ENCODE measurements at regions not wholly inside any gene's neighbourhood (a gene's known extent, or its start where the extent isn't known, plus 50 kb on each side); places are given as distances from the start of the nearest gene placed in this dataset. TPM values are rescaled to one million over a fixed set of nuclear protein-coding genes. Genes with fewer than 3 reads are reported as not detected.
A peak's percentile ranks its signal among the peaks of the same experiment; 100 is the strongest.

DNA sequence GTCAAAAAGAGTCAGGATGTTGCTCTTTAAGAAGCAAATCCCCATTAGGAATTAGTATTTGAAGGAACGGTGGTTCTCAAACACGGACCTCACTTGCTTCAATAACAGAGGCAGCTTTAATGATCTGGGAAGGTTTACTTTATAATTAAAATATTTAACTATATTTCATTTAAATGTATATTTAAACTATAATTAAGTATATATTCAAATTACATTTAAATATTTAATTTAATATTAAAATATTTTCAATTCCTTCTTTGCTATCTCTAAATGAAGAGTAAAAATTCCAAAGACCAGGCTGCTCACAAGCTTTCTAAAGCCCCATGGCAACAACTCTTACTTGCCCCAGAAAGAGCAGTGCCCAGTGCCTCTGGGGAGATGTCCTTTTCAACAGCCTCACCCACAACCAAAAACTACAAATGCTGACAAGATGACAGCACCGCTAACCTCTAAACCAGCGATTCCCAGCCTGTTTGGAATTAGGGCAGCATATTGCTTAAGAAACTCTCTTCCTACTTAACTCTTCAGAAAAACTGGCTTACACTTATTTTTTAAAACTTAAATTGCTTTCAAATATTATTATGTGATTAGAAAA, 62.9 kb upstream of the POU3F3 start:
- Mint-ChIP-seq H3K4me3 (peak overlapping the region; percentile 68), H3K27ac (peak overlapping the region; percentile 96), H3K27me3 (ENCODE audit: insufficient read depth, low read depth) (peaks cover 5% of the 10 kb centered on the region), H3K4me1 (peaks cover 78% of the 10 kb centered on the region), H3K36me3 (peaks cover 6% of the 10 kb centered on the region), H3K9me3 (peaks cover 10% of the 10 kb centered on the region)
- Histone ChIP-seq H3K27me3 (no peaks in the 10 kb centered on the region), H3K9me3 (ENCODE audit: low read depth) (no peaks in the 10 kb centered on the region), H3K4me1 (peaks cover 36% of the 10 kb centered on the region), H3K36me3 (no peaks in the 10 kb centered on the region), H2AFZ (replicated peaks) (no peak overlapping the region), H4K20me1 (ENCODE audit: low read depth) (no peaks in the 10 kb centered on the region), H3K4me2 (peak overlapping the region; percentile 58), H3K27ac (no peak overlapping the region), H3K9ac (no peak overlapping the region), H3K4me3 (no peak overlapping the region), H3K79me2 (ENCODE audit: low read depth) (no peaks in the 10 kb centered on the region), H3F3A (ENCODE audit: low read depth) (peaks cover 19% of the 10 kb centered on the region)
- peak; percentile 8 for DNase-seq (ENCODE audit: low spot score)
- TF ChIP-seq EZH2phosphoT487 (IDR thresholded peaks at IDR 0.05) (no peak), EZH2 (IDR thresholded peaks at IDR 0.05) (no peak)
- TF ChIP-seq, protein P1, sequence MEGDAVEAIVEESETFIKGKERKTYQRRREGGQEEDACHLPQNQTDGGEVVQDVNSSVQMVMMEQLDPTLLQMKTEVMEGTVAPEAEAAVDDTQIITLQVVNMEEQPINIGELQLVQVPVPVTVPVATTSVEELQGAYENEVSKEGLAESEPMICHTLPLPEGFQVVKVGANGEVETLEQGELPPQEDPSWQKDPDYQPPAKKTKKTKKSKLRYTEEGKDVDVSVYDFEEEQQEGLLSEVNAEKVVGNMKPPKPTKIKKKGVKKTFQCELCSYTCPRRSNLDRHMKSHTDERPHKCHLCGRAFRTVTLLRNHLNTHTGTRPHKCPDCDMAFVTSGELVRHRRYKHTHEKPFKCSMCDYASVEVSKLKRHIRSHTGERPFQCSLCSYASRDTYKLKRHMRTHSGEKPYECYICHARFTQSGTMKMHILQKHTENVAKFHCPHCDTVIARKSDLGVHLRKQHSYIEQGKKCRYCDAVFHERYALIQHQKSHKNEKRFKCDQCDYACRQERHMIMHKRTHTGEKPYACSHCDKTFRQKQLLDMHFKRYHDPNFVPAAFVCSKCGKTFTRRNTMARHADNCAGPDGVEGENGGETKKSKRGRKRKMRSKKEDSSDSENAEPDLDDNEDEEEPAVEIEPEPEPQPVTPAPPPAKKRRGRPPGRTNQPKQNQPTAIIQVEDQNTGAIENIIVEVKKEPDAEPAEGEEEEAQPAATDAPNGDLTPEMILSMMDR (IDR thresholded peaks at IDR 0.05), result no peak

DNA sequence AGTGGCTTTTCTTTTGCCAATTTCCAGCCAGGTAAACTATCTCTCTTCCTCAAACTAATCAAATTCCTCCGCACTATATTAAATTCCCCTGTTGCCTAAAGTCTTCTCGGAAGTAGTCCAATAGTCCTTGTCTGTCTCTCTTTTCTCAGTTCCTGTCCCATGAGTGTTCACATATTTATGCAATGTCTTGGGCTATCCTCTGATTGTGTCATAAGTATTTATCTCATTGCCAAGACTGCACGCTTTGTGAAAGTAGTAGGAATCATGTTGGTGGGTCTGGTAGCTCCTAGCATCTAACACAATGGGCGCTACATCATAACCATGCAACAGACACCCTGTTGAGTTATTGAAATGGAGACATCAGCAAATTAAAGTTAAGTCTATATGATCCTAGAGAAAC, 59.9 kb upstream of the POU3F3 start:
- no peak overlapping the region for H3K4me3 Mint-ChIP-seq
- peaks cover 8% of the 10 kb centered on the region for H3K9me3 Mint-ChIP-seq
- Histone ChIP-seq H3K27me3 (no peaks in the 10 kb centered on the region), H3K4me3 (no peak overlapping the region), H3K79me2 (ENCODE audit: low read depth) (no peaks in the 10 kb centered on the region), H3K36me3 (no peaks in the 10 kb centered on the region), H2AFZ (replicated peaks) (no peak overlapping the region), H3K27ac (no peak overlapping the region), H4K20me1 (ENCODE audit: low read depth) (no peaks in the 10 kb centered on the region), H3F3A (ENCODE audit: low read depth) (peaks cover 21% of the 10 kb centered on the region), H3K9me3 (ENCODE audit: low read depth) (no peaks in the 10 kb centered on the region), H3K9ac (no peak overlapping the region), H3K4me1 (peaks cover 37% of the 10 kb centered on the region), H3K4me2 (no peak overlapping the region)
- DNase-seq (ENCODE audit: low spot score), result no peak
- H3K27me3 Mint-ChIP-seq (ENCODE audit: insufficient read depth, low read depth), result peaks cover 2% of the 10 kb centered on the region
- peak overlapping the region; percentile 7 for H3K27ac Mint-ChIP-seq
- peaks cover 4% of the 10 kb centered on the region for H3K36me3 Mint-ChIP-seq
- H3K4me1 Mint-ChIP-seq, result peaks cover 71% of the 10 kb centered on the region
- TF ChIP-seq, protein P1 (IDR thresholded peaks at IDR 0.05), result no peak
- no peak for TF ChIP-seq EZH2 (IDR thresholded peaks at IDR 0.05)
- TF ChIP-seq EZH2phosphoT487 (IDR thresholded peaks at IDR 0.05), result no peak

DNA sequence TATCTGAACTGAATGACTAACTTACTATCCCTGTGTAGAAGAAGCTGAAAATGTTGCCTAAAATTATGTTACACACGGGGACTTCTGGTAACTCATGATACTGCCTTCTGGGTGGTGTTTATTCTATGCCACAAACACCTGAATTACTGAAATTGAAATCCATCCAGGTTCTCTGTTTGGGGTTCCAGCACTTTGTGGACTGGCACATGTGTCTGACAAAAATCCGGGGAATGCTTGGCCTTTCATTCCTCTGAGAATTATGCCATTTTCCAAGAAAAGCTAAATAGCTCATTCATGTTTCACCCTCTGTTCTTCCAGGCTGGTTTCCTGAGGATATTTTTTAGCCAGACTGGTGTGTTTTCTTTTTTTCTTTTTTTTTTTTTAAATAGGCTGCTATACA, 59.5 kb upstream of the POU3F3 start:
- no peak overlapping the region for H3K27ac ChIP-seq
- no peak overlapping the region for H2AFZ ChIP-seq (replicated peaks)
- TF ChIP-seq EZH2phosphoT487 (IDR thresholded peaks at IDR 0.05), result no peak
- TF ChIP-seq, protein P1 (IDR thresholded peaks at IDR 0.05), result no peak
- TF ChIP-seq EZH2 (IDR thresholded peaks at IDR 0.05), result no peak
- H3K4me3 ChIP-seq, result no peak overlapping the region
- H3K4me1 ChIP-seq, result peaks cover 33% of the 10 kb centered on the region
- H3K79me2 ChIP-seq (ENCODE audit: low read depth), result no peaks in the 10 kb centered on the region
- Mint-ChIP-seq H3K27ac (no peak overlapping the region), H3K4me1 (peaks cover 71% of the 10 kb centered on the region), H3K27me3 (ENCODE audit: insufficient read depth, low read depth) (peaks cover 2% of the 10 kb centered on the region), H3K36me3 (peaks cover 4% of the 10 kb centered on the region), H3K9me3 (peaks cover 8% of the 10 kb centered on the region), H3K4me3 (no peak overlapping the region)
- H3F3A ChIP-seq (ENCODE audit: low read depth), result peaks cover 17% of the 10 kb centered on the region
- no peaks in the 10 kb centered on the region for H3K36me3 ChIP-seq
- no peak for DNase-seq (ENCODE audit: low spot score)
- H3K27me3 ChIP-seq, result no peaks in the 10 kb centered on the region
- H4K20me1 ChIP-seq (ENCODE audit: low read depth), result no peaks in the 10 kb centered on the region
- no peaks in the 10 kb centered on the region for H3K9me3 ChIP-seq (ENCODE audit: low read depth)
- no peak overlapping the region for H3K4me2 ChIP-seq
- H3K9ac ChIP-seq, result no peak overlapping the region

Small RNA genes in the stretch of these regions (small RNA-seq; reads per million reads assigned to genes)
- not detected for gene RF00139
- not detected for gene RF02091

Measured in neural progenitor cell (in vitro differentiated cells).